ENCODE measurements at regions not wholly inside any gene's neighbourhood (a gene's known extent, or its start where the extent isn't known, plus 50 kb on each side); places are given as distances from the start of the nearest gene placed in this dataset.

GRCh38 chr12:115230606-115231005 is 546.6 kb upstream of the TBX3 start:
- H3K4me1 ChIP-seq = peaks cover 0 to 25% (median 0%) of the 10 kb centered on the region in 10 experiments; a peak in 6 of 20 replicates
- TF ChIP-seq Cebpa-rat (IDR thresholded peaks at IDR 0.05) = no peak
- no peaks in the 10 kb centered on the region for H3K9me3 ChIP-seq (replicated peaks in 1 of 11)
- H3K27me3 ChIP-seq = no peaks in the 10 kb centered on the region
- H3K36me3 ChIP-seq = no peaks in the 10 kb centered on the region
- no peak overlapping the region for H3K4me3 ChIP-seq
- no peak overlapping the region for H3K9ac ChIP-seq
- H3K27ac ChIP-seq = no peak overlapping the region
- no peak overlapping the region for H3K4me2 ChIP-seq
- no peaks in the 10 kb centered on the region for H4K20me1 ChIP-seq

- Histone ChIP-seq H3K9me3 (replicated peaks in 1 of 11) (no peaks in the 10 kb centered on the region), H4K20me1 (no peaks in the 10 kb centered on the region), H3K4me3 (no peak overlapping the region), H3K4me1 (peaks cover 0 to 27% (median 0%) of the 10 kb centered on the region in 10 experiments; a peak in 6 of 20 replicates), H3K4me2 (no peak overlapping the region), H3K27me3 (no peaks in the 10 kb centered on the region), H3K27ac (no peak overlapping the region), H3K9ac (no peak overlapping the region), H3K36me3 (no peaks in the 10 kb centered on the region)
- TF ChIP-seq Cebpa-rat (IDR thresholded peaks at IDR 0.05) = no peak
Observed at GRCh38 chr12:115229517-115229916, 545.5 kb upstream of the TBX3 start.

- Histone ChIP-seq H3K36me3 (no peaks in the 10 kb centered on the region), H3K27ac (no peak overlapping the region), H3K9ac (no peak overlapping the region), H3K4me1 (peaks cover 0 to 27% (median 0%) of the 10 kb centered on the region in 10 experiments; a peak in 6 of 20 replicates), H3K27me3 (no peaks in the 10 kb centered on the region), H3K9me3 (replicated peaks in 1 of 11) (no peaks in the 10 kb centered on the region), H3K4me2 (no peak overlapping the region), H4K20me1 (no peaks in the 10 kb centered on the region), H3K4me3 (no peak overlapping the region)
- no peak for TF ChIP-seq Cebpa-rat (IDR thresholded peaks at IDR 0.05)
Observed at GRCh38 chr12:115228434-115228833, 544.5 kb upstream of the TBX3 start.

- no peaks in the 10 kb centered on the region for H3K27me3 ChIP-seq
- H3K36me3 ChIP-seq = no peaks in the 10 kb centered on the region
- peak overlapping the region in 3 of 11 experiments; percentile 33 to 67 (median 44); a peak in 6 of 22 replicates for H3K4me2 ChIP-seq
- no peak overlapping the region for H3K9ac ChIP-seq
- peaks cover 0 to 27% (median 0%) of the 10 kb centered on the region in 10 experiments; a peak in 6 of 20 replicates for H3K4me1 ChIP-seq
- H3K9me3 ChIP-seq (replicated peaks in 1 of 11) = no peaks in the 10 kb centered on the region
- no peak for TF ChIP-seq Cebpa-rat (IDR thresholded peaks at IDR 0.05)
- H4K20me1 ChIP-seq = no peaks in the 10 kb centered on the region
- no peak overlapping the region for H3K4me3 ChIP-seq
- no peak overlapping the region for H3K27ac ChIP-seq
Observed at GRCh38 chr12:115227137-115227615, 543.2 kb upstream of the TBX3 start.

GRCh38 chr12:115225845-115226244 is 541.9 kb upstream of the TBX3 start:
- Histone ChIP-seq H3K4me2 (peak overlapping the region in 2 of 11 experiments; percentile 33 to 59; a peak in 4 of 22 replicates), H3K27me3 (no peaks in the 10 kb centered on the region), H3K4me1 (peaks cover 0 to 27% (median 0%) of the 10 kb centered on the region in 10 experiments; a peak in 6 of 20 replicates), H3K27ac (no peak overlapping the region), H3K9me3 (replicated peaks in 1 of 11) (no peaks in the 10 kb centered on the region), H4K20me1 (no peaks in the 10 kb centered on the region), H3K4me3 (no peak overlapping the region), H3K9ac (no peak overlapping the region), H3K36me3 (no peaks in the 10 kb centered on the region)
- TF ChIP-seq Cebpa-rat (IDR thresholded peaks at IDR 0.05) = no peak

- Histone ChIP-seq H3K4me2 (no peak overlapping the region), H3K27ac (no peak overlapping the region), H4K20me1 (no peaks in the 10 kb centered on the region), H3K27me3 (no peaks in the 10 kb centered on the region), H3K9ac (no peak overlapping the region), H3K4me1 (peaks cover 0 to 27% (median 0%) of the 10 kb centered on the region in 10 experiments; a peak in 6 of 20 replicates), H3K36me3 (no peaks in the 10 kb centered on the region), H3K4me3 (no peak overlapping the region), H3K9me3 (replicated peaks in 1 of 11) (no peaks in the 10 kb centered on the region)
- no peak for TF ChIP-seq Cebpa-rat (IDR thresholded peaks at IDR 0.05)
Observed at GRCh38 chr12:115223991-115224390, 540.0 kb upstream of the TBX3 start.

GRCh38 chr12:115223322-115223721 is 539.3 kb upstream of the TBX3 start:
- Histone ChIP-seq H3K9ac (no peak overlapping the region), H3K4me3 (no peak overlapping the region), H3K9me3 (replicated peaks in 1 of 11) (no peaks in the 10 kb centered on the region), H3K4me2 (no peak overlapping the region), H3K36me3 (no peaks in the 10 kb centered on the region), H3K27ac (no peak overlapping the region), H3K4me1 (peaks cover 0 to 27% (median 0%) of the 10 kb centered on the region in 10 experiments; a peak in 6 of 20 replicates), H4K20me1 (no peaks in the 10 kb centered on the region), H3K27me3 (no peaks in the 10 kb centered on the region)
- no peak for TF ChIP-seq Cebpa-rat (IDR thresholded peaks at IDR 0.05)

GRCh38 chr12:115222220-115222619 is 538.2 kb upstream of the TBX3 start:
- Histone ChIP-seq H3K4me2 (no peak overlapping the region), H3K9me3 (replicated peaks in 1 of 11) (no peaks in the 10 kb centered on the region), H3K9ac (no peak overlapping the region), H3K27me3 (no peaks in the 10 kb centered on the region), H3K4me3 (no peak overlapping the region), H3K4me1 (peaks cover 0 to 16% (median 0%) of the 10 kb centered on the region in 10 experiments; a peak in 6 of 20 replicates), H4K20me1 (no peaks in the 10 kb centered on the region), H3K36me3 (no peaks in the 10 kb centered on the region), H3K27ac (no peak overlapping the region)
- TF ChIP-seq Cebpa-rat (IDR thresholded peaks at IDR 0.05) = no peak

- H3K27ac ChIP-seq = no peak overlapping the region
- H3K4me3 ChIP-seq = no peak overlapping the region
- H3K4me2 ChIP-seq = no peak overlapping the region
- H3K27me3 ChIP-seq = no peaks in the 10 kb centered on the region
- H3K4me1 ChIP-seq = peaks cover 0 to 7% (median 0%) of the 10 kb centered on the region in 10 experiments; a peak in 3 of 20 replicates
- H4K20me1 ChIP-seq = no peaks in the 10 kb centered on the region
- peaks cover 0 to 5% (median 0%) of the 10 kb centered on the region in 11 experiments; a peak in 2 of 22 replicates for H3K9me3 ChIP-seq (replicated peaks in 1 of 11)
- no peak overlapping the region for H3K9ac ChIP-seq
- no peak for TF ChIP-seq Cebpa-rat (IDR thresholded peaks at IDR 0.05)
- H3K36me3 ChIP-seq = no peaks in the 10 kb centered on the region
Observed at GRCh38 chr12:115216301-115216700, 532.3 kb upstream of the TBX3 start.

GRCh38 chr12:115215544-115215943 is 531.6 kb upstream of the TBX3 start:
- no peak overlapping the region for H3K9ac ChIP-seq
- no peak overlapping the region for H3K4me3 ChIP-seq
- no peak overlapping the region for H3K4me2 ChIP-seq
- H3K36me3 ChIP-seq = no peaks in the 10 kb centered on the region
- no peaks in the 10 kb centered on the region for H4K20me1 ChIP-seq
- H3K27me3 ChIP-seq = no peaks in the 10 kb centered on the region
- H3K9me3 ChIP-seq (replicated peaks in 1 of 11) = peaks cover 0 to 5% (median 0%) of the 10 kb centered on the region in 11 experiments; a peak in 2 of 22 replicates
- TF ChIP-seq Cebpa-rat (IDR thresholded peaks at IDR 0.05) = no peak
- peaks cover 0 to 7% (median 0%) of the 10 kb centered on the region in 10 experiments; a peak in 3 of 20 replicates for H3K4me1 ChIP-seq
- no peak overlapping the region for H3K27ac ChIP-seq

All from BLaER1 treated with 17β-estradiol and CSF1 and Interleukin-3, amounts not matched to agents 10 nM and 100 nM (cell line).